Skeletal muscle tissue (tissue), 3 donors: ENCODE measurements at regions not wholly inside any gene's neighbourhood (a gene's known extent, or its start where the extent isn't known, plus 50 kb on each side); places are given as distances from the start of the nearest gene placed in this dataset.
"Not testable (repeated sequence)": the region's sequence is repeated elsewhere in the genome, so short reads cannot be mapped to it uniquely, and the experiment has no call there.

ENCODE experiments used
- H3K27ac ChIP-seq: one replicate; pipeline ENCODE4 v1.7.0; 2013; ENCODE audit warnings: mild to moderate bottlenecking, low read depth, low read length, inconsistent platforms
- H3K27me3 ChIP-seq, 3 donors: one replicate each; pipeline ENCODE4 v1.7.0; 2013; ENCODE audit warnings: low read length in 3 of 3; ENCODE audit not compliant: control insufficient read depth in 3 of 3, insufficient read depth in 3 of 3
- H3K36me3 ChIP-seq, 3 donors: one replicate each; pipeline ENCODE4 v1.7.0; 2013; ENCODE audit warnings: low read length in 3 of 3; ENCODE audit not compliant: control insufficient read depth in 3 of 3, insufficient read depth in 3 of 3
- H3K4me1 ChIP-seq, 3 donors: one replicate each; pipeline ENCODE4 v1.7.0; 2013; ENCODE audit warnings: low read length in 3 of 3, mild to moderate bottlenecking in 3 of 3; ENCODE audit not compliant: control insufficient read depth in 3 of 3, insufficient read depth in 3 of 3
- H3K4me3 ChIP-seq, 3 donors: one replicate each; pipeline ENCODE4 v1.7.0; 2013; ENCODE audit warnings: low read length in 3 of 3
- H3K9ac ChIP-seq, 3 donors: one replicate each; pipeline ENCODE4 v1.7.0; 2013; ENCODE audit warnings: low read length in 3 of 3, mild to moderate bottlenecking in 3 of 3, moderate library complexity in 2 of 3, low read depth in 1 of 3
- H3K9me3 ChIP-seq, 3 donors: one replicate each; pipeline ENCODE4 v1.7.0; 2013; ENCODE audit warnings: low read length in 3 of 3; ENCODE audit not compliant: control insufficient read depth in 3 of 3
- donor health status: Osteomylitis.

GRCh38 chr10:90218846-90219245 is 517.5 kb downstream of the KIF20B start:
- Histone ChIP-seq H3K27me3 (no peaks in the 10 kb centered on the region), H3K4me1 (no peaks in the 10 kb centered on the region), H3K4me3 (no peak overlapping the region), H3K36me3 (no peaks in the 10 kb centered on the region), H3K27ac (no peak overlapping the region), H3K9ac (no peak overlapping the region), H3K9me3 (no peaks in the 10 kb centered on the region)

GRCh38 chr10:90222372-90222771 is 521.0 kb downstream of the KIF20B start:
- H3K4me3 ChIP-seq, result no peak overlapping the region
- H3K9me3 ChIP-seq, result no peaks in the 10 kb centered on the region
- H3K4me1 ChIP-seq, result no peaks in the 10 kb centered on the region
- H3K27ac ChIP-seq, result no peak overlapping the region
- no peaks in the 10 kb centered on the region for H3K36me3 ChIP-seq
- H3K9ac ChIP-seq, result no peak overlapping the region
- no peaks in the 10 kb centered on the region for H3K27me3 ChIP-seq

- Histone ChIP-seq H3K36me3 (no peaks in the 10 kb centered on the region), H3K9ac (no peak overlapping the region)
These were observed 521.5 kb downstream of the KIF20B start for GRCh38 chr10:90222939-90223338.

GRCh38 chr10:90224791-90225566 is 523.6 kb downstream of the KIF20B start:
- H3K9ac ChIP-seq, result no peak overlapping the region

More at GRCh38 chr10:90222939-90223338, 521.5 kb downstream of the KIF20B start:
- H3K27me3 ChIP-seq, result no peaks in the 10 kb centered on the region
- H3K27ac ChIP-seq, result no peak overlapping the region
- no peaks in the 10 kb centered on the region for H3K9me3 ChIP-seq
- no peaks in the 10 kb centered on the region for H3K4me1 ChIP-seq
- no peak overlapping the region for H3K4me3 ChIP-seq

GRCh38 chr10:90226517-90226916 is 525.1 kb downstream of the KIF20B start:
- no peak overlapping the region for H3K27ac ChIP-seq
- H3K36me3 ChIP-seq, result no peaks in the 10 kb centered on the region
- H3K9ac ChIP-seq, result no peak overlapping the region

More at GRCh38 chr10:90224791-90225566, 523.6 kb downstream of the KIF20B start:
- Histone ChIP-seq H3K4me1 (no peaks in the 10 kb centered on the region), H3K27ac (no peak overlapping the region), H3K27me3 (no peaks in the 10 kb centered on the region), H3K4me3 (no peak overlapping the region), H3K9me3 (no peaks in the 10 kb centered on the region), H3K36me3 (no peaks in the 10 kb centered on the region)

GRCh38 chr10:90227217-90227656 is 525.8 kb downstream of the KIF20B start:
- Histone ChIP-seq H3K27ac (no peak overlapping the region), H3K9ac (no peak overlapping the region), H3K4me3 (no peak overlapping the region), H3K27me3 (no peaks in the 10 kb centered on the region), H3K9me3 (no peaks in the 10 kb centered on the region), H3K36me3 (no peaks in the 10 kb centered on the region), H3K4me1 (no peaks in the 10 kb centered on the region)

More at GRCh38 chr10:90226517-90226916, 525.1 kb downstream of the KIF20B start:
- Histone ChIP-seq H3K9me3 (no peaks in the 10 kb centered on the region), H3K4me1 (no peaks in the 10 kb centered on the region), H3K27me3 (no peaks in the 10 kb centered on the region), H3K4me3 (no peak overlapping the region)

- no peak overlapping the region for H3K9ac ChIP-seq
- H3K27me3 ChIP-seq, result no peaks in the 10 kb centered on the region
- H3K4me3 ChIP-seq, result no peak overlapping the region
- no peaks in the 10 kb centered on the region for H3K9me3 ChIP-seq
- no peak overlapping the region for H3K27ac ChIP-seq
- no peaks in the 10 kb centered on the region for H3K4me1 ChIP-seq
- no peaks in the 10 kb centered on the region for H3K36me3 ChIP-seq
These were observed 526.4 kb downstream of the KIF20B start for GRCh38 chr10:90227786-90228185.

- H3K9ac ChIP-seq, result no peak overlapping the region
- H3K4me3 ChIP-seq, result no peak overlapping the region
- H3K9me3 ChIP-seq, result no peaks in the 10 kb centered on the region
- H3K27me3 ChIP-seq, result no peaks in the 10 kb centered on the region
- H3K36me3 ChIP-seq, result no peaks in the 10 kb centered on the region
- no peak overlapping the region for H3K27ac ChIP-seq
- no peaks in the 10 kb centered on the region for H3K4me1 ChIP-seq
These were observed 528.1 kb downstream of the KIF20B start for GRCh38 chr10:90229486-90229885.

- H3K4me3 ChIP-seq, H3K36me3 ChIP-seq, H3K4me1 ChIP-seq, H3K9me3 ChIP-seq, H3K27me3 ChIP-seq, H3K27ac ChIP-seq, H3K9ac ChIP-seq: not testable (repeated sequence)
These were observed 532.4 kb downstream of the KIF20B start for GRCh38 chr10:90233805-90234204.

GRCh38 chr10:90245623-90246022 is 544.2 kb downstream of the KIF20B start:
- Histone ChIP-seq H3K4me1 (no peaks in the 10 kb centered on the region), H3K9ac (no peak overlapping the region), H3K36me3 (no peaks in the 10 kb centered on the region), H3K4me3 (no peak overlapping the region), H3K27ac (no peak overlapping the region), H3K27me3 (no peaks in the 10 kb centered on the region), H3K9me3 (no peaks in the 10 kb centered on the region)
